KMS-11 (cell line): ENCODE measurements at regions not wholly inside any gene's neighbourhood (a gene's known extent, or its start where the extent isn't known, plus 50 kb on each side); places are given as distances from the start of the nearest gene placed in this dataset.
"Not testable (repeated sequence)": the region's sequence is repeated elsewhere in the genome, so short reads cannot be mapped to it uniquely, and the experiment has no call there.

Experiments used
- H2AFZ ChIP-seq: fragments of 200-600 bp; sonication (generic); 2 replicates; pipeline ENCODE4 v1.6.1; 2016; ENCODE audit warnings: antibody characterized with exemption, mixed run types, low read depth
- H3K27ac ChIP-seq: fragments of 200-600 bp; sonication (generic); 2 replicates; pipeline ENCODE4 v1.6.1; 2016; ENCODE audit warnings: mild to moderate bottlenecking, mixed run types
- H3K27me3 ChIP-seq: fragments of 200-600 bp; sonication (generic); 2 replicates; pipeline ENCODE4 v1.6.1; 2017; ENCODE audit warnings: mild to moderate bottlenecking, low read depth, mixed run types, moderate library complexity; ENCODE audit not compliant: insufficient read depth
- H3K36me3 ChIP-seq: fragments of 200-600 bp; sonication (generic); 2 replicates; pipeline ENCODE4 v1.6.1; 2017; ENCODE audit warnings: mild to moderate bottlenecking, mixed run types; ENCODE audit not compliant: insufficient read depth
- H3K4me1 ChIP-seq: fragments of 200-600 bp; sonication (generic); 2 replicates; pipeline ENCODE4 v1.6.1; 2016; ENCODE audit warnings: mild to moderate bottlenecking, low read depth, mixed run types; ENCODE audit not compliant: poor library complexity, severe bottlenecking
- H3K4me2 ChIP-seq: fragments of 200-600 bp; sonication (generic); 2 replicates; pipeline ENCODE4 v1.7.0; 2016; ENCODE audit warnings: mild to moderate bottlenecking, mixed run types
- H3K4me3 ChIP-seq: fragments of 200-600 bp; sonication (generic); IDR thresholded peaks from 2 replicates; pipeline ENCODE4 v1.6.1; 2017; ENCODE audit warnings: low read depth, low read length, mixed read lengths; ENCODE audit not compliant: insufficient read depth
- H3K79me2 ChIP-seq: fragments of 200-600 bp; sonication (generic); 2 replicates; pipeline ENCODE4 v1.6.1; 2016; ENCODE audit warnings: low read depth, mixed run types; ENCODE audit not compliant: insufficient read depth
- H3K9ac ChIP-seq: fragments of 200-600 bp; sonication (generic); 2 replicates; pipeline ENCODE4 v1.6.1; 2016; ENCODE audit warnings: mild to moderate bottlenecking, mixed run types
- H4K20me1 ChIP-seq: fragments of 200-600 bp; sonication (generic); 2 replicates; pipeline ENCODE4 v1.6.1; 2016; ENCODE audit warnings: mild to moderate bottlenecking, mixed run types; ENCODE audit not compliant: insufficient read depth

DNA sequence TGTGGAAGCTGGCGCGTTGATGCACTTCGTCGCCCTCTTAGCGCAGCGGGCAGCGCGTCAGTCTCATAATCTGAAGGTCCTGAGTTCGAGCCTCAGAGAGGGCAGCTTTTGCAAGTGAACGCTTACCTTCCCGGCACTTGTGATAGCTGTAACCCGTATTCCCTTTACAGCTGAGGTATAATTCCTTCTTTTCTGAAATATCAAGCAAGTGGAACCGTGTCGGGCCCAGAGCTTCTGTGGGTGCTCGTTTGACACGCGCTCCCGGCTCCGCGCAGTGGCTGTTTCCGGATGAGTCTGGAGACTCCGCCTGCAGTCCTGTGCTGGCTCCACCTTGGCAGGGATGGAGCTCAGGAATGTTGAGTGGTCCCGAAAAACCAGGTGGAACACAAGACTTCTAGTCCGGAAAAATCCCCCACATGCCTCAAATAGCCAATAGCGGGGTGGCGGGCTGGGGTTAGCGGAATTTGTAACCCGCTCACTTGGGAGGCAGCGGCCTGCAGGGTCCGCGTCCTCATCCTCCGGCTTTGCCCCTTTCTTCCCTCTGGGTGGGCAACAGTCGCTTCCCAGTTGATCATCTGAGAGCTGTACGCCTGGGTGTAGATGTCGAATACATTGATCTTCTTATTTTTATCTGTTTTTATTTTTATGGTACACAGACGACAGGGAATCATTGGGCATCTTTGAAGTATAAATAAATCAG is 106.8 kb upstream of the ZNF322 start:
- H3K27me3 ChIP-seq, H3K9ac ChIP-seq, H3K79me2 ChIP-seq, H3K27ac ChIP-seq, H3K4me2 ChIP-seq, H4K20me1 ChIP-seq, H3K4me3 ChIP-seq, H3K4me1 ChIP-seq, H2AFZ ChIP-seq, H3K36me3 ChIP-seq: not testable (repeated sequence)

DNA sequence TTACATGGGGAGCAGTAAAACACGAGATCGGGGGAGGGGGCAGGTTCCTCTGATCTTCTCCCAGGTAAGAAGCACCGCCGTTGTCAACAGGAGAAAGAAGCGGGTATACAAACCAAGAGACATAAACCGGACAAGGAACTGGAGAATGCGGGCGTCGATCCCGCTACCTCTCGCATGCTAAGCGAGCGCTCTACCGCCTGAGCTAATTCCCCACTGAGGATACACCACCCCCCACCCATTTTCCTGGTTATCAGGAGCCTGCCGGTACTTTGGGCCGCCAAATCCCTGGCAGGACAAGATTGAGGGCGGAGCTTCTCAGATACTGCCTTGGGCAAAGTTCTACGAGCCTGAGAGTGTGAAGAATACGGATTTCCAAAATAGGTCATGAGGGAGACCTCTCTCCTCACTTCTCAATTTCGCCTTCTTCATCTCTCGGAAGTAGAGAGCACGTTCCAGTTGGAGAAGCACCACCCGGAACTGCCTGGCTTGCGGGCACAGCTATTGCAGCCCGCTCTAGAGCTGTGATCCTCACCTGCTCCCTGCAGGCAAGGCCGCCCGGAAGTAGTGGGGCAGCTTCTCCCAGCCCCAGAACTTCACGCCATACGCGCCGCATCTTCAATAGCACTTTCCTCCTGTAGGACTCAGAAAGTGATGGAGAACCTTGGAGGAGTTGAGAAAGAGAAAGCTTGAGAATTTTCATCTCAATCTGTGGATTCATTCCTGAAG is 111.6 kb upstream of the ZNF322 start:
- not testable (repeated sequence) for H3K36me3 ChIP-seq, H3K79me2 ChIP-seq

DNA sequence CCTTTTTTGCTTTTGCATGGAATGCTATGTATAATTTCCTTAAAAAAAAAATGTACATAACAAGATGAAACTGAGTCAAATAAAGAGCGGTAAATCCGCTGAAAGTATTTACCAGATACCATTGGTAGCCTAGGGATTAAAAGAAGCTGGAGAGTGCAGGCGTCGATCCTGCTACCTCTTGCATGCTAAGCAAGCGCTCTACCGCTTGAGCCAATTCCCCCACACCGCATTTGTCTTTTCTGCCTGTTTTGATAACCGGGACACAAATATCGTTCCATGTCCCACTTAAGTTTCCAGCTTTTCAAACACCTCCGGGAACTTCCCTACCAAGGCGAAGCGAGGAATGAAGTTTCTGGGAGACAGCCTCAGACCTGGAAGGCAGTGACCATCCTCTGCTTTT is 113.9 kb upstream of the ZNF322 start:
- H3K27ac ChIP-seq, H3K4me1 ChIP-seq, H3K79me2 ChIP-seq, H3K9ac ChIP-seq, H3K4me3 ChIP-seq, H4K20me1 ChIP-seq, H3K36me3 ChIP-seq, H3K4me2 ChIP-seq, H2AFZ ChIP-seq, H3K27me3 ChIP-seq: not testable (repeated sequence)

More for the DNA sequence above, 111.6 kb upstream of the ZNF322 start:
- not testable (repeated sequence) for H3K4me1 ChIP-seq, H3K27ac ChIP-seq, H4K20me1 ChIP-seq, H3K4me3 ChIP-seq, H3K4me2 ChIP-seq, H3K9ac ChIP-seq, H3K27me3 ChIP-seq, H2AFZ ChIP-seq

DNA sequence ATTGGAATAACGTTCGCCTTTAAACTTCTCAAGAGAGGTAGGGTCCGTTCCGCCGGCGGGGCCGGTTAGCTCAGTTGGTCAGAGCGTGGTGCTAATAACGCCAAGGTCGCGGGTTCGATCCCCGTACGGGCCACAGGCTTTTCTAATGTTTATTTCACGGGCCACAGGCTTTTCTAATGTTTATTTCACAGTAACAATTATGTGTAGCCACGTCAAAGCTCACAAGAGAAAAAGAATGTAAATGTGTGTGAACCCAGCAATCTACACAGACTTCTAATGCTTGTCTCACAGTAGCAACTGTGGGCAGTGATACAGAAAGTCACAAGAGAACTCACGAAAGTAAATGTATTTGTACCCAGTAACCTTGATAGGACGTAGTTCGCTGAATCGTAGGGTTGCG is 121.0 kb upstream of the ZNF322 start:
- not testable (repeated sequence) for H3K36me3 ChIP-seq, H3K79me2 ChIP-seq, H4K20me1 ChIP-seq, H3K4me1 ChIP-seq, H3K4me2 ChIP-seq, H3K27ac ChIP-seq, H3K9ac ChIP-seq, H2AFZ ChIP-seq, H3K4me3 ChIP-seq, H3K27me3 ChIP-seq

GRCh38 chr6:26795474-26796307 is 136.1 kb upstream of the ZNF322 start:
- H3K27me3 ChIP-seq, H3K27ac ChIP-seq, H4K20me1 ChIP-seq, H3K4me2 ChIP-seq, H3K79me2 ChIP-seq, H2AFZ ChIP-seq, H3K4me1 ChIP-seq, H3K4me3 ChIP-seq, H3K36me3 ChIP-seq, H3K9ac ChIP-seq: not testable (repeated sequence)

DNA sequence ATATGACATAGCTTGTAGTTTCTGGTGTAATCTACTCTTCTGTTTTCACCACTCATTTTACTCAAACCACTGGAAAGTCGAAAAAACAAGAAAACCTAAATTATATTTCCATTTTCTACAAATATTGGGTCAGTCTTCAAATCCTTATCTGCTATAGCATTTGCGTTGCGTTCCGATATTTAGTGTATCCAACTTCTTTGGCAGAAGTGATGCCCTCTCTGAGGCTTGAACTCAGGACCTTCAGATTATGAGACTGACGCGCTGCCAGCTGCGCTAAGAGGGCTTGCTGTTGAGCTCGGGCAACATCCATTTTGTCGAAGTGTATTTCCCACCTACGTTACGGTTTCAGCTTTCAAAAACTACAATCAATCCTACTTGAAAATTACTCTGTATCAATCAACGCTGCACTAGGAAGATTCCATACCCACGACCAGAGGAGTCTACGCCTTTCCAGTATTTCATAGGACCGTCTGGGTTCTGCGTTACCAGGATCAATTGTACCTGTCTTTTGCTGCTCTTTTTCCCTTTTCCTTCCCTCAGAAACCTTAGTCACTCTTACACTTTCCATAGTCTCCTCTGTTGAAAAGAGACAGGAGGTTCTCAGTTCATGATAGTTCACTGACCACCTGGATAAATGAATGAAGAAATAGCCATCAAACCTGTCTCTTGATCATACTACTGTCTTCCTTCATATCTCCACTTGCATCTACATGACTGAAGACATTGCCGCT is 140.5 kb upstream of the ZNF322 start:
- H3K36me3 ChIP-seq, H3K27ac ChIP-seq, H3K27me3 ChIP-seq, H4K20me1 ChIP-seq, H3K4me1 ChIP-seq, H3K9ac ChIP-seq, H2AFZ ChIP-seq, H3K79me2 ChIP-seq, H3K4me2 ChIP-seq, H3K4me3 ChIP-seq: not testable (repeated sequence)

DNA sequence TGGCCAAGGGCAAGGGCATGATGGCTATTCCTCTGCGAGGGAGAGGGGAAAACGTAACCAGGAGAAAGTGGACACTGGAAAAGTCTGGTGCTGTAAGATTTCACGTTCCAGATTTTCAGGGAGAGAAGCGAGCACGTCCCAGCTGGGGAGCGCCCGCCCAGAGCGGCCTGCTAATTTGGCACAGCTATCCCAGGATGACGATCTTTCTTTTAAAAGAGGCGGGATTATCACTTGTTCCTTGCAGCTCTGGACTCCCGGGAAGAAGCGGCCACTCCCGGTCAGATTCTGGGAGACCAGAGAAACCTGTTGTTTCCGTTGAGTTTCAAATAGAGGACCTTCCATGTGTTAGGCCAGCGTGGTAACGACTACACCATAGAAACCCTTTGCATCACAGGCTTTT is 144.2 kb upstream of the ZNF322 start:
- not testable (repeated sequence) for H2AFZ ChIP-seq

GRCh38 chr6:26811486-26812116 is 152.1 kb upstream of the ZNF322 start:
- H3K4me1 ChIP-seq, H3K79me2 ChIP-seq, H3K27me3 ChIP-seq, H3K4me3 ChIP-seq, H3K4me2 ChIP-seq, H2AFZ ChIP-seq, H3K9ac ChIP-seq, H3K27ac ChIP-seq, H4K20me1 ChIP-seq, H3K36me3 ChIP-seq: not testable (repeated sequence)

More for the DNA sequence above, 144.2 kb upstream of the ZNF322 start:
- H3K27me3 ChIP-seq, H3K36me3 ChIP-seq, H3K4me2 ChIP-seq, H3K27ac ChIP-seq, H3K79me2 ChIP-seq, H3K9ac ChIP-seq, H4K20me1 ChIP-seq, H3K4me1 ChIP-seq, H3K4me3 ChIP-seq: not testable (repeated sequence)

DNA sequence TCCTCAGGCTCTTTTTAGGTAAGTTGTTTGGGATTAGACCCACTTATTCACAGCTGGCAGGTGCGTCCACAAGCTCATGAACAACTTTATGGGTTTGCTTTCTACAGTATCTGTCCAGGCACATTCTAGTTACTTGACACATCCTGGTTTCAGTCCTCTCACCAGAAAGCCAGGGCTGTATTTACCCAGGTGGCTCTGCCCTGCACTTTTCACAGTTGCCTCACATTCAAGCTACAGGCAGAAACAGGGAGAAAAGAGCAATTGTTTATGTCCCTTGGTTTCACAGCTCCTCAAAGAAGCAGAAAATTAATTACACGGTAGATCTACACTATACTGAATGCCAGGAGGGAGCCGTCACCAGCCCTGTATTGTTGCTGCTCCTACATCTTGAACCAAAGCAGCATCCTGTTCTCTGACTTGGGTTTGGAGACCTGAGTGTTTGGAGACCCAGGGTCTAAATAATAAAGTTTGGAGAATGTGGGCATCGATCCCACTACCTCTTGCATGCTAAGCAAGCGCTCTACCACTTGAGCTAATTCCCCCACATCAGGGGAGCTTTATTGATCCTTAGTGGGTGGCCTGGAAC is 159.2 kb upstream of the ZNF322 start:
- H2AFZ ChIP-seq, H4K20me1 ChIP-seq, H3K27me3 ChIP-seq, H3K27ac ChIP-seq, H3K79me2 ChIP-seq, H3K4me3 ChIP-seq, H3K36me3 ChIP-seq, H3K4me1 ChIP-seq, H3K4me2 ChIP-seq, H3K9ac ChIP-seq: not testable (repeated sequence)
